GM12891 (cell line): ENCODE measurements at regions not wholly inside any gene's neighbourhood (a gene's known extent, or its start where the extent isn't known, plus 50 kb on each side); places are given as distances from the start of the nearest gene placed in this dataset.

ENCODE experiments used
- PAX5 ChIP-seq: IDR thresholded peaks from 2 replicates; pipeline ENCODE4 v1.6.1; 2011; ENCODE audit warnings: low read length, moderate library complexity, mild to moderate bottlenecking; ENCODE audit not compliant: insufficient read depth, severe bottlenecking
- POLR2A ChIP-seq: IDR thresholded peaks from 2 replicates; pipeline ENCODE4 v1.6.1; 2011; ENCODE audit warnings: low read depth, low read length, control low read depth
- POLR2AphosphoS5 ChIP-seq: IDR thresholded peaks from 2 replicates; pipeline ENCODE4 v1.6.1; 2011; ENCODE audit warnings: low read depth, low read length, control low read depth
- TAF1 ChIP-seq: IDR thresholded peaks from 2 replicates; pipeline ENCODE4 v1.6.1; 2011; ENCODE audit warnings: low read depth, low read length, control low read depth

DNA sequence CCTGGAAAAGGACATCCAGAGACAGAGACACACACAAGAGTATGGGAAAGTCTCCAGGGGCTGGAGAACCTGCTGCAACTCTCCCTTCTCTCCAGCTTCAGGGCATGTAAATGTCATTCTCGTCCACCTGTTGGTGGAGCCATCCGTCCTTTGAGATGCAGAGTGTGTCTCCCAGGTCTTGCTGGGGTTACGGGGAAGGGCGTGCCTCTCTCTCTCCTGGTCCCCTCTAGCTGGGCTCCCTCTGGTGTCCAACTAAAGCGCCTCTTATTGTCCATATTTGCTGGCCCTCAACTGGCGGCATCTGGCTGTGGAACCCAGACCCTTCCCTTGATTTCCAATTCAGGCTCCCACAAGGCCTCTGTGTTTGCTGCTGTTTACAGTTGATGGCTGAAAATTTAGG is 244.1 kb downstream of the BMP7 start:
- TF ChIP-seq POLR2AphosphoS5 = no peak
- no peak for TF ChIP-seq POLR2A
- no peak for TF ChIP-seq TAF1
- no peak for TF ChIP-seq PAX5
